ENCODE measurements at regions not wholly inside any gene's neighbourhood (a gene's known extent, or its start where the extent isn't known, plus 50 kb on each side); places are given as distances from the start of the nearest gene placed in this dataset.
"Not testable (repeated sequence)": the region's sequence is repeated elsewhere in the genome, so short reads cannot be mapped to it uniquely, and the experiment has no call there.

GRCh38 chr14:97155320-97155719, 358.1 kb downstream of the VRK1 start:
- no peak for DNase-seq

GRCh38 chr14:97155814-97156213, 358.6 kb downstream of the VRK1 start:
- no peak for DNase-seq

GRCh38 chr14:97156705-97157104, 359.5 kb downstream of the VRK1 start:
- DNase-seq, result no peak

DNA sequence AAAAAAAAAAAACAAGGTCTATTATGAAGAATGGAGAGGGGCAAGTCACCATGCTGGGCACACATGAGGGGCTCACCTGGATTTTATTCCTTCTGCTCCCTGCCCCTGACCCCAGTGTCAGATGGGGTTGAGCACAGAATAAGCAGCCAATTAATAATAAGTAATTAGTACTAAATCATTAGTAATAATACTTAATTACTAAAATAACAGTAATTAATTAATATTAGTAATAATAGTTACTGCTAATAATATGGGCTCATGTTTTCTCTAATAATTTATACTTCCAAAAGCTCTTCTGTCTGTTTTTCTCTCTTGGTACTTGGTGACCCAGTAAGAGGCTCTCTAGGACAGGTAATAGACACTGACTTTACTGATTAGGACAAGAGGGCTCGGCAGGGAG, 360.9 kb downstream of the VRK1 start:
- DNase-seq, result no peak

- no peak for DNase-seq
Measured at GRCh38 chr14:97159124-97159523, 361.9 kb downstream of the VRK1 start.

GRCh38 chr14:97162621-97163020, 365.4 kb downstream of the VRK1 start:
- no peak for DNase-seq

DNA sequence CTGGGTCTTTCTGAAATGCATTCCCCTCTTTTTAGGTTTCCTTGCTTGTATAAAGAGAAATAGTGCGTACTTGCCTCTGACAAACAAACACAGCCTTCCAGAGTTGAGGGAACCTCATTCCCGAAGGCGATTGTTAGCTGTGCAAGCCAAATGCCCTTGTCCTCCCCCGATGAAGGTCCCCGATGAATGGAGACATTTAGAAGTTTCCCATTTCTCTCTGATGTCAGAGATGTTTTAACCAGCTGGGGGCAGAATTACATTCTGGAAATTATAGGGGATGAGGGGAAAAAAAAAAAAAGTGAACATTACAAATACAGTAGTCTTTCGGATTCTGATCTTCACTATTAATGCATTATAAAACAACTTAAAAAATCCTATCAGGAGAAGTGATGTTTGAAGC, 366.8 kb downstream of the VRK1 start:
- no peak for DNase-seq

- no peak for DNase-seq
Measured at GRCh38 chr14:97166497-97166896, 369.3 kb downstream of the VRK1 start.

DNA sequence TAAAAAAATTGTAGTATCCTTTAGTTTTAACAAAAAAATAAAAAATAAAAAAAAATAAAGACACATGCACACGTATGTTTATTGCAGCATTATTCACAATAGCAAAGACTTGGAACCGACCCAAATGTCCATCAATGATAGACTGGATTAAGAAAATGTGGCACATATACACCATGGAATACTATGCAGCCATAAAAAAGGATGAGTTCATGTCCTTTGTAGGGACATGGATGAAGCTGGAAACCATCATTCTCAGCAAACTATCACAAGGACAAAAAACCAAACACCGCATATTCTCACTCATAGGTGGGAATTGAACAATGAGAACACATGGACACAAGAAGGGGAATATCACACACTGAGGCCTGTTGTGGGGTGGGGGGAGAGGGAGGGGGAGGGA, 370.4 kb downstream of the VRK1 start:
- DNase-seq, result not testable (repeated sequence)

GRCh38 chr14:97172644-97173043, 375.5 kb downstream of the VRK1 start:
- DNase-seq, result no peak

DNA sequence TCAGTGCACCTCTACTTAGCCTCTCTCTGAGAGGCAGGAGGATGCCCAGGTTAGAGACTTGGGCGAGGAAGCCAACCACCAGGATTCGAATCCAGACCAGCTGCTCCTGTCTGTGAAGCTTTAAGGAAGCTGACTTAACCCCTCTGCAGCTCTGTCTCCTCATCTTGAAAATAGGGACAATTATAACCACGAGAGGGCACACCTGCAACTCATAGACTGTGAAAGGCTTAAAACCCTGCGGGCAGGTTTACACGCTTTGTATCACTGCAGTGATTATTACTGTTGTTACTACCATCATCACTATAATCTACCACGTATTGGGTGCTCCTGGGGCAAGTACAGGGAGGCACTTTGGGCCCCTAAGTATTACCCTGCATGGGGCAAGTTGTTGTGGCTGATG, 379.8 kb downstream of the VRK1 start:
- no peak for DNase-seq

- DNase-seq, result no peak
Measured at GRCh38 chr14:97177635-97178034, 380.5 kb downstream of the VRK1 start.

GRCh38 chr14:97178781-97179180, 381.6 kb downstream of the VRK1 start:
- DNase-seq, result no peak

- DNase-seq, result peak; percentile 49
Measured at GRCh38 chr14:97179573-97179972, 382.4 kb downstream of the VRK1 start.

DNA sequence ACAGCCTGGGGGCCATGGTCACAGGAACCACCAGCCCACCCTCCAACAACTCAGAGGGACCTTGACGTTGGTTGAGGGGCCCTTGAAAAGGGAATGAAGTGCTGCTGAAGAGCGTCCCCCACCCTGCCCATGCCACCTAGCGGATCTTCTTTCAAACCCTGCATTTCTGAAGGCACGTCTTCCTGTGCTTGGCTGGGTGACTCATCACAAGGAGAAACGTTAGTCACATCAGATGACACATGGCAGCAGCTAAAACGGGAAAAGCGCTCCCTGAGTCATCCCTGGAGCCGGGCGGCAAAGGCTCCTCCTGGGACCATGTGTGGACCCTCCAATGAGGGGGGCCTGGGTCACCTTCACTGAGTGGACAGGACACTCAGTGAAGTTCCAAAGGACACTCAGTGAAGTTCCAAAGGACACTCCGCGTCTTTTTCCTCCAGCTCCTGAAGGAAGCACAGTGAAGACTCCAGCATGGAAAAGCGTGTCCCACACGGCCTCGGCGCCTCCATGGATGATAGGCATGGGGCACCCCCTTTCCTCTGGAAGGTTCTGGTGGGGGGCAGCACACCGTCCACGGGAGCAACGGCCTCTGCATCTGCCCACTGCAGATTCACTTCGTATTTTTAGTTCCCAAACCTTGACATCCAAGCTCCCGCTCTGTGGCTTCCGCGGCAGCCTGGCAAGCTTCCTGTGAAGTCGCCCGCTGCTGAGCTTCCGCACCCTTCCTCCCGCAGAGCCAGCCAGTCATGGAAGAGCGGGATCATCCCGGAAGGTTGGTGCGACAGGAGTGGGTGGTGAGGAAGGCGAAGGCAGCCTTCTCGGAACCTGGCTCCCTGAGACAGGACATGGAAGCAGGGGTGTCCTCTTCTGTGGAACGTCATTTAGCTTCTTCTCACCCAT, 383.4 kb downstream of the VRK1 start:
- DNase-seq, result peak; percentile 16

DNA sequence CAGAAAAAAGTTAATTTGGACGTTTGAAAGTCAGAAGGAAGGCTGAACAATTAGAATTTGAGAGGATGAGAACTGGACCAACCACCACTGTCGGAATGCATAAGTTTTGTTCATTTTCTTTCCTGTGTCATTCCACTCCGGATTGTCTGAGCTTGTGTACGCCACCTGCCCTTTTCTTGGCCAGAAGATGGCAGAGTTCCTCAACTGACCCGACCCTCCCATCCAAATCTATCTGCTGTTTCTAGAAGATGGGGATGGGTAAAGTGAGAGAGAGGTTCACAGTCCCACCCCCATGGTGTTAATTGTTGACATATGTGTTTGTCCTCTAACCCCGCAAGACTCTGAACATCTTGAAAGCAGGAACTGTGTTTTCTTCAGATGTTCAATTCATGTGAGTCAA, 388.0 kb downstream of the VRK1 start:
- DNase-seq, result no peak

DNA sequence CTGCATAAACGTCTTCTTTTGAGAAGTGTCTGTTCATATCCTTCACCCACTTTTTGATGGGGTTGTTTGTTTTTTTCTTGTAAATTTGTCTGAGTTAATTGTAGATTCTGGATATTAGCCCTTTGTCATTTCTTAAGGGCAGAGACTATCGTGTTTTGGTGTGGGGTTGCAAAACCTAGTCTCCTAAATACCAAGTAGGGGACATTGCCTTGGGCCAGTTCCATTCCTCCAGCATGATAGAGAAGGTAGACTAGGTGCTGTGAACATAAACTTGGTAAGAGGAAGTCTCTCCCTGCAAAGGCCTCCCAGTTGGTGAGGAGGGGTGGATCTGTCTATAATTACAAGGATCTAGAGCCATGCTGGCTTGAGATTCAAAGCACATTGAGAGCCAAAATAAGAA, 390.7 kb downstream of the VRK1 start:
- no peak for DNase-seq

GRCh38 chr14:97196336-97196735, 399.2 kb downstream of the VRK1 start:
- no peak for DNase-seq

DNA sequence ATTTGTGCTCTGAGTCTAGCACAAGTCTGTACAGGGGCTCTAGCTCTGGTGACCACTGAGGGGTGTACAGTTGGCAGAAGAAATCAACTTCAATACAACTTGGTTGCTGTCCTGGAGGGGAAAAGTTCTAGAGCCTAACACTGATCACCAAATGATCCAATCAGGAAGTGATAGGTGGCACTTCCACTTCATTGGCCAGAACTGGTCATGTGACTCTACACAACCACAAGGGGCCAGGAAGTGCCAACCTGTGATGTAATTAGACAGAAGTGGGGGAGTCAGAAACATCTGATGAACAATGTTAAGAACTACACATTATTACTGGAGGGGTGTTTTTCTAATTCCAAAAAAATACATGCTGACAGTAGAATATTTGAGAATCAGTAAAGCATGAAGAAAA, 401.6 kb downstream of the VRK1 start:
- DNase-seq, result no peak

DNA sequence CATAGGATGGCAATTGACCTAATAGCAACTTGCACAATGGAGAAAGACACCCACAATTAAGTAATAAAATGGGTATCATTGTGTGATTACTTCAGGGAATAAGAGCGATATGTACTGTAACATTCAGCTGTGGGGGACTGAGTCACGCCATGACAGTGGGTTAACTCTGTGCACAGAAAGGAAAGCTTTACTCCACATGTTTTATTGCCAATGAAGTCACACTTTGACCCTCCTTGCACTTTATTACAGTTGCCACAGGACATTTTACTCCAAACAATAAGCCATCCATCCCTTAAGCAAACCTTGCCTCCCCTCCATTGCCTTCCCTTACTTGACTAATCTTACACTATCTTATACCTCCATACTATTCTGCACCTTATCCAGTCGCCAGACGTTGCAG, 403.1 kb downstream of the VRK1 start:
- no peak for DNase-seq

- DNase-seq, result no peak
Measured at GRCh38 chr14:97206916-97207315, 409.7 kb downstream of the VRK1 start.

DNA sequence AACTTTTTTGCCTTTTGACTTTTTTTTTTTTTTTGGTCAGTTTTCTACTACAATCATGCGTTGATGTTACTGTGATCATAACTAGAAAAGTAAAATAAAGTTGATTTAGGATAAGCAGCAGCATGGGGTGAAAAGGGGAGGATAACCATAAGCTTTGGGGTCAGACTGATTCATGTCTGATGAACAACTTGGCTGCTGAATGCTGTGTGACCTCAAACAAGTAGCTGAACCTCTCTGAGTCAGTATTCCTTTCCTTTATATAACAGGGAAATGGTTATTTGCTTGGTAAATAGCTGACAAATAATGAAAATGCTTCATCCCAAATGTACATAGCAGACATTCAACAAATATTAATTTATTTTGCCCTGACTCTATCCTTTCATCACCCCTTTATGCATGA, 413.0 kb downstream of the VRK1 start:
- no peak for DNase-seq

GRCh38 chr14:97212399-97212798, 415.2 kb downstream of the VRK1 start:
- no peak for DNase-seq

DNA sequence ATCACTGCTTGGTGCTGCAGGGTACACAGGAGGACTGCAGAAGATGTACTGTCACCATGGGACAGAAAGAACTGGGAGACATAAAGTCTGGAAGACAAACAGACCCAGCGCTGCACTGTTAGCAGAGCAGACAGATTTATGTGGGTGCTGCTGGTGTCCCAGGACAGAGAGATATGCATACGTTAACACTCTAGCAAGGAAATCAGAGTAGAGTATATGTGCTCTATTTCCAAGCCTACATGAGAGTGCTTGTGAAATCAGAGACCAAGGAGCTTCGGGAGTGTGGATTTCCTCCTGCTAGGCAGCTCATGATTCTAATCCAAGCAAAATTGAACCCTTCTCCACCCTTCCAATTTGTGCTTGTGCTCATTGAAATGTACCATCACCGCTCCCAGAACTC, 416.5 kb downstream of the VRK1 start:
- no peak for DNase-seq

Measured in inflammatory macrophage treated with lipopolysaccharide for 4 hours (primary cell).